ENCODE measurements at regions not wholly inside any gene's neighbourhood (a gene's known extent, or its start where the extent isn't known, plus 50 kb on each side); places are given as distances from the start of the nearest gene placed in this dataset.

GRCh38 chr14:71359823-71360222 lies 452.6 kb downstream of the PCNX1 start:
- no peak for TF ChIP-seq MXD4 (CRISPR knock-in tag; IDR thresholded peaks at IDR 0.05; ENCODE audit: borderline replicate concordance)
- TF ChIP-seq NR2C2 (CRISPR knock-in tag; IDR thresholded peaks at IDR 0.05), result no peak

All from WTC11 (cell line).